HEK293T (cell line): ENCODE measurements at regions not wholly inside any gene's neighbourhood (a gene's known extent, or its start where the extent isn't known, plus 50 kb on each side); places are given as distances from the start of the nearest gene placed in this dataset.
A peak's percentile ranks its signal among the peaks of the same experiment; 100 is the strongest.

Source experiments
- CTCF ChIA-PET: fragments of 350-600 bp; formaldehyde crosslinking; extraction: SDS; loops from one replicate; lab custom pipeline; 2021; ENCODE audit warnings: antibody characterized with exemption, inconsistent platforms; lab: Yijun Ruan, JAX
- POLR2A ChIA-PET: fragments of 350-600 bp; formaldehyde crosslinking; extraction: SDS; loops from one replicate; lab custom pipeline; 2020; ENCODE audit warnings: antibody characterized with exemption, inconsistent platforms; lab: Yijun Ruan, JAX
- DNase-seq: peaks from one replicate; pipeline ENCODE4 v3.0.0; 2012; ENCODE audit warnings: mixed read lengths; ENCODE audit errors: extremely low spot score
- ARNT ChIP-seq: fragments of 450-650 bp; IDR thresholded peaks from 2 replicates; pipeline ENCODE4 v1.6.1; 2017; ENCODE audit warnings: mild to moderate bottlenecking
- BHLHE40 ChIP-seq: fragments of 450-650 bp; IDR thresholded peaks from 2 replicates; pipeline ENCODE4 v1.6.1; 2016; ENCODE audit warnings: mild to moderate bottlenecking, moderate library complexity, borderline replicate concordance
- CTBP1 ChIP-seq: fragments of 450-650 bp; IDR thresholded peaks from 2 replicates; pipeline ENCODE4 v1.6.1; 2016; ENCODE audit warnings: borderline replicate concordance
- ELF4 ChIP-seq: fragments of 450-650 bp; IDR thresholded peaks from 2 replicates; pipeline ENCODE4 v1.6.1; 2017; ENCODE audit warnings: antibody characterized with exemption
- FOXA1 ChIP-seq: fragments of 450-650 bp; IDR thresholded peaks from 2 replicates; pipeline ENCODE4 v1.6.1; 2016; ENCODE audit warnings: mild to moderate bottlenecking
- FOXK2 ChIP-seq: fragments of 450-650 bp; IDR thresholded peaks from 2 replicates; pipeline ENCODE4 v1.6.1; 2016; ENCODE audit warnings: mild to moderate bottlenecking
- FOXM1 ChIP-seq: fragments of 450-650 bp; IDR thresholded peaks from 2 replicates; pipeline ENCODE4 v1.6.1; 2017; ENCODE audit warnings: mild to moderate bottlenecking, borderline replicate concordance
- HDGF ChIP-seq: fragments of 450-650 bp; IDR thresholded peaks from 2 replicates; pipeline ENCODE4 v1.6.1; 2017; ENCODE audit warnings: antibody characterized with exemption, borderline replicate concordance
- L3MBTL2 ChIP-seq: fragments of 450-650 bp; conservative IDR thresholded peaks from 2 replicates; pipeline ENCODE4 v1.6.1; 2016; ENCODE audit warnings: mild to moderate bottlenecking
- LEF1 ChIP-seq: fragments of 450-650 bp; IDR thresholded peaks from 2 replicates; pipeline ENCODE4 v1.6.1; 2017; ENCODE audit warnings: mild to moderate bottlenecking, borderline replicate concordance
- NFRKB ChIP-seq: fragments of 450-650 bp; IDR thresholded peaks from 2 replicates; pipeline ENCODE4 v1.6.1; 2016; ENCODE audit warnings: mild to moderate bottlenecking, moderate library complexity
- SP1 ChIP-seq: fragments of 450-650 bp; IDR thresholded peaks from 2 replicates; pipeline ENCODE4 v1.6.1; 2017
- SUZ12 ChIP-seq: fragments of 450-650 bp; IDR thresholded peaks from 2 replicates; pipeline ENCODE4 v1.6.1; 2016; ENCODE audit warnings: mild to moderate bottlenecking
- TARDBP ChIP-seq: fragments of 450-650 bp; IDR thresholded peaks from 2 replicates; pipeline ENCODE4 v1.6.1; 2016
- ZNF384 ChIP-seq: fragments of 450-650 bp; IDR thresholded peaks from 2 replicates; pipeline ENCODE4 v1.6.1; 2016
- TF ChIP-seq, protein P1 (sequence below): fragments of 450-650 bp; IDR thresholded peaks from 2 replicates; pipeline ENCODE4 v1.6.1; 2016

DNA sequence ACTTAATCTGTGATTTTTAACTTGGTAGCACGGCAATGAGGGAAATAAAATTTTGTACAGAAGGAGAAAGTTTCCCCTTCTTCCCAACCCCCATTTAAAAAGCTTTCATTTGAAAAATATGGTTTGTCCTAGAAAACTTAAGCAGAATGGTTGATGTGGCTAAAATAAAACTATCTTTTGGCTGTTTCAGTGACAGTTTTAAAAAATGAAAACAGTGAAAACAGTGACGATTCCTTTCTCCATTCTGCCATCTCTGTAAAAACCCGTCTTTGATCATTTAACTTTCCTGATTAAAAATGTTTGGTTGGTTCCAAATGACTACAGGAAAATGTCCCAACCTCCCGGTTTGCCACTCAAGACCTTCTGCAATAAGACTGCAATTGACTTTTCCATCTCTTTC lies 160.7 kb downstream of the EBLN2 start:
- ChIA-PET CTCF (no interaction called here), POLR2A (no interaction called here)
- TF ChIP-seq NFRKB, result no peak
- no peak for DNase-seq

DNA sequence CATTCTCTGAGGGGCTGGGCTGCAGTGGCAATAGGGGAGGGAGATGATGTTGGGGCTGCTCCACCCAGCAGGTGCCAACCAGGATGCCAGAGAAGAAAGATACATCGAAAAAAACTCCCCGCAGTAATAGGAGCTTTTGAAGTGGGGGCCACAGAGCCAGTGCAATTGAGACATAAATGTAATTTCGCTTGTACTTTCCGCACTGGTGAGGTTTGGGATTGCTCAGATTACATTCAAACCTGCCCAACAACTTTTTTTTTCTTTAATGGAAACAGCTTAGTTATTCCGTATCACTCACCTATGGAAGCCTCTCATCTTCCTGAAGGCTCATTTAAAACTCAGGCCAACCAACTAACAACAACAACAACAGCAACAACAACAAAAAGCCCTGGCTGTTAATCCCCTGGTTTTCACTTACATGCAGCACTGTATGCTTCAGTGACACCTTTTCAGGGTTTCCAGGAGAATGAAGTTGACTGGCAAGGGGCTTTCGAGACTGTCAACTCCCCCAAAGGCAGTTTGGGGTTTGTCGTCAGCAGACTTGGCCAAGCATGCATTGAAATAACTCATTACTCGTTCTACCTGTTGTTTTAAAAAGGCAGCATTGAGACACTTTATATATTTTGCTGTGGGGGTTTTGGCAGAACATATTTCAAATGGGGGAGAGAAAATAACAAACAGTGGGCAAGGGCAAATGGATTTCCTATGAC lies 163.8 kb downstream of the EBLN2 start:
- TF ChIP-seq, protein P1, sequence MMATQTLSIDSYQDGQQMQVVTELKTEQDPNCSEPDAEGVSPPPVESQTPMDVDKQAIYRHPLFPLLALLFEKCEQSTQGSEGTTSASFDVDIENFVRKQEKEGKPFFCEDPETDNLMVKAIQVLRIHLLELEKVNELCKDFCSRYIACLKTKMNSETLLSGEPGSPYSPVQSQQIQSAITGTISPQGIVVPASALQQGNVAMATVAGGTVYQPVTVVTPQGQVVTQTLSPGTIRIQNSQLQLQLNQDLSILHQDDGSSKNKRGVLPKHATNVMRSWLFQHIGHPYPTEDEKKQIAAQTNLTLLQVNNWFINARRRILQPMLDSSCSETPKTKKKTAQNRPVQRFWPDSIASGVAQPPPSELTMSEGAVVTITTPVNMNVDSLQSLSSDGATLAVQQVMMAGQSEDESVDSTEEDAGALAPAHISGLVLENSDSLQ, result no peak
- TF ChIP-seq FOXK2 (no peak), SUZ12 (no peak), FOXM1 (no peak), L3MBTL2 (no peak), ZNF384 (no peak), BHLHE40 (no peak), FOXA1 (no peak), ARNT (no peak), HDGF (no peak), ELF4 (no peak), SP1 (no peak), CTBP1 (no peak), TARDBP (no peak), NFRKB (no peak)
- CTCF ChIA-PET, result interaction anchor here (0.7 kb wide), 1 partner anchor 34 kb away, joined by 4 read pairs; no protein-coding TSS in a partner anchor
- POLR2A ChIA-PET, result no interaction called here

DNA sequence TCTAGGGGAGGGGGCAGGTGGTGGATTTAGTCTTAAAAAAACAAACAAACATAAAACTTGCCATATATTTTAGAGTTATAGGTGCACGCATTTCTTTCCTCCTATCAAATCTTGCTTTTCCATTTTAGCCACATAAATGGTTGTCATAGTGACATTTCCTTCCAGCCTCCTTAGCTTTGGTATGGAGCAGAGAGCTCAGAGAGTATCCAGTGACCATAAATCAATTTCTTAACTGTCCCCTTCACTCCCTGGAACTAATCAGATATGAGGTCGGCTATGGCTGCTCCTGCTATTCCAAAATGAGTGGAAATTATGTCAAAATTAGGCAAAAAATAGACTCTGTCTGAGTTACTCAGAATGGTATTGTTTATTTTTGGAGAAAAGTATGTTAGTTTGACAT lies 164.5 kb downstream of the EBLN2 start:
- ChIA-PET POLR2A (no interaction called here), CTCF (no interaction called here)
- no peak for DNase-seq
- TF ChIP-seq SUZ12, result no peak
- no peak for TF ChIP-seq HDGF
- TF ChIP-seq, protein P1, result peak; percentile 89
- no peak for TF ChIP-seq ZNF384

More for the DNA sequence above, 163.8 kb downstream of the EBLN2 start:
- no peak for DNase-seq

DNA sequence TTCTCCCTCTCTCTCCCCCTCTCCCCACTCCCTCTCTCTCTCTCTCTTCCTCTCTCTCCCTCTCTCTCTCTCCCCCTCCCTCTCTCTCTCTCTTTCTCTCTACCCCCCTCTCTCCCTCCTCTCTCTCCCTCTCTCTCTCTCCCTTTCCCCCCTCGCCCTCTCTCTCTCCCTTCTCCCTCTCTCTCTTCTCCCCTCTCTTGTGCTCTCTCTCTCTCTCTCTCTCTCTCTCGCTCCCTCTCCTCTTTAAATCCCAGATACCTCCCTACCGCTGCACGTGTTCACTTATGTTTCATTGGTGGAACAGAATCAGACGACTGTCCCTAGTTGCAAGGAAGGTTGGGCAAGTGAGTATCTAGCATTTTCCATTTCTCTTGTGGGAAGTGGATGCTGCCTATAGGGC lies 166.5 kb downstream of the EBLN2 start:
- POLR2A ChIA-PET, result no interaction called here
- no peak for DNase-seq
- CTCF ChIA-PET, result no interaction called here
- no peak for TF ChIP-seq TARDBP
- TF ChIP-seq NFRKB, result no peak
- peak; percentile 51 for TF ChIP-seq L3MBTL2
- no peak for TF ChIP-seq FOXK2

DNA sequence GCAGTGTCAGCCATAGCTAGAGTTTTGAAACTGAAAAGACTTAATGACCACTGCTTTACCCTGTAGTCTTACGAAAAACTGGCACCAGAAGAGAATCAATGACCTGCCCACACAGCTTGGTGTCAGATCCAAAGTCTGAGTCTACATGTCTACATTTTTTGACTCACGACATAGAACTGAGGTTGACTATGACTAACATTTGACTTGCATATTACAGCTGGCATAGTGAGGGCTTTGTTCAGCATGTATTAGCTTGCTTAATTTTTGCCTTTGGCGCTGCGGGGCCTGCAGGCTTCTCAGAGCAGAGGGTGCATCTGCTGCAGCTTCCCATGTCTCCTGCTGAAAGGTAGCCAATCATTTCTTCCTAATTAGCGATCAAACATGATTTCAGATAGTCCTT lies 167.0 kb downstream of the EBLN2 start:
- ChIA-PET CTCF (no interaction called here), POLR2A (no interaction called here)

DNA sequence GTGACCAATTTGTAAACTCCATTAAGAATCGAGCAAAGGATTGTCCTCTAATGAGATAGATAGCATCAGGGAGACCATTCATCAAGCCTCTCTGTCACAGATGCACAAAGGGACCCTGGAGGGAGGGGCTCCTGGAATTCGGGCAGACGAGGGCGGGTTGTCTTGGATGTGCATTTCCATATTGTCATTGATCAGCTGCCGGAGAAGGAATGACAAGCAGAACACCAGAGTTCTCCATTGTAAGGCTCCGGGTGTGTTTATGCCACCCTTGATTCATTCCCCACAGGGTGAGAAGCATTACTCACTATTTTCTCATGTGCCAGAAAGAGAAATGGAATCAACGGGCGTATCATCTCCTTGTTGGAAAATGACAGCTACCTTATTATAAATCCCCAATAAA lies 167.5 kb downstream of the EBLN2 start:
- TF ChIP-seq NFRKB (no peak), FOXA1 (no peak), TARDBP (no peak), SUZ12 (no peak), ZNF384 (no peak), HDGF (no peak), LEF1 (no peak), FOXM1 (no peak), FOXK2 (no peak), SP1 (no peak), ELF4 (no peak), CTBP1 (no peak), ARNT (no peak), BHLHE40 (no peak), L3MBTL2 (no peak)
- TF ChIP-seq, protein P1, result no peak
- DNase-seq, result no peak
- CTCF ChIA-PET, result no interaction called here
- POLR2A ChIA-PET, result no interaction called here

More for the DNA sequence above, 167.0 kb downstream of the EBLN2 start:
- DNase-seq, result no peak
- TF ChIP-seq BHLHE40 (no peak), FOXM1 (no peak), CTBP1 (no peak), L3MBTL2 (no peak), FOXA1 (no peak)

DNA sequence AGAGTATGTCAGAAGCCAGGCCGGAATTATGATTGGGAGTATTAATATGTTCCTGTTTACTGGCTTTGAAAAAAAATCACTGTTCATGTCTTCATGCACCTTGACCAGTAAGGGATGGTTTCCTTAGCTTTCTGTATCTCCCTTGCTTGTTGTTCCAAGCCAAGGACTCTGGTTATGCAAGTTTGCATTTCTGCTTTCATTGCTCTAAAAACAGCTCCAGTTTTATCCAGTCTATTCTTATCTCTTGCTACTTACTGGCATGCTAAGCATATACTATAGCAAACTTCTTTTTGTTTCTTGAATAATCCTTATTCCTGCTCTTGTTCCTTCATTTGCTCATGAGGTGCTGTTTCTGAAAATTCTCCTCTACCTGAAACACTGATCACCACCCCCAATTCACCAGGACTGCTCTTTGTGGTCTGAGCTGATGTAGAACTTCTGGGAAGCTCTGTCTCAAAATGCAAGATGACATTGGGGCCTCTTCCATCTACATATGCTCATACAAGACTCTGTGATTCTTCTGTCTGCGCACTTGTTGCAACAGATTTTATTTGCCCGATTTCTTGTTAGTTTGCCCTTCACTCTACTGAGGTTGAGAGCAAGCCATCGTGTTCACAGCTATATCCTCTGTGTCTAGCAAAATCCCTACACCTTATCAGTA lies 173.0 kb downstream of the EBLN2 start:
- ChIA-PET POLR2A (no interaction called here), CTCF (interaction anchor here (1.2 kb wide), 1 partner anchor 43 kb away, joined by 3 read pairs; no protein-coding TSS in a partner anchor)
- TF ChIP-seq SP1, result no peak
- TF ChIP-seq FOXM1, result no peak
- no peak for TF ChIP-seq FOXA1
- no peak for TF ChIP-seq CTBP1
- TF ChIP-seq SUZ12, result no peak
- no peak for DNase-seq
